ENCODE measurements at regions not wholly inside any gene's neighbourhood (a gene's known extent, or its start where the extent isn't known, plus 50 kb on each side); places are given as distances from the start of the nearest gene placed in this dataset.

DNA sequence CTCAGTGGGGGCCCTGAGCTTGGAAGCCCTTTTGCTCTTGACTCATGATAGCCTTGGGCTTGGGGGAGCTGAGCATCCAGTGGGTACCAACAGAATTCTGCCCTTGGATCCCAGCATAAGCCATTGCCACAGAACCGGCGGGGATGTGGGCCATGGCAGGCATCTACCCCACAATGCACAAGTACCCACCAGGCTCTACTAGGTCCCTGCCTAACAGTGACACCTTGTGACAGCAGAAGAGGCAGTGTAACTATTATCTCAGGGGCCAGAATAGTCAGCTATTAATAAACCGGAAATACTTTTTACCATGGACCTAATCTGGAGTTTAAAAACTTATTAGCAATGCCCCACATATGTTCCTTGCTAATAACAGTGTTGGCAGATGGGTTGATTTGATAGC, 397.2 kb downstream of the TMEM182 start:
- Histone ChIP-seq H3K27me3 (replicated peaks in 1 of 4; ENCODE audit: control insufficient read depth in 3 of 4, extremely low read depth in 1 of 4, insufficient read depth in 3 of 4, low read length in 3 of 4) (no peaks in the 10 kb centered on the region), H2AK5ac (ENCODE audit: low read depth, low read length) (no peak overlapping the region), H3K4me1 (replicated peaks in 1 of 4; ENCODE audit: control insufficient read depth in 3 of 4, insufficient read depth in 4 of 4, low read length in 3 of 4) (no peaks in the 10 kb centered on the region), H3K14ac (ENCODE audit: insufficient read length) (no peak overlapping the region), H3K4me3 (ENCODE audit: extremely low read depth in 1 of 4, insufficient read depth in 2 of 4, low read depth in 3 of 4, low read length in 4 of 4) (no peak overlapping the region), H3K9me3 (ENCODE audit: insufficient read depth in 2 of 2, low read depth in 1 of 2, low read length in 1 of 2) (no peaks in the 10 kb centered on the region), H4K91ac (replicated peaks; ENCODE audit: insufficient read length, low read length) (no peak overlapping the region), H3K56ac (replicated peaks; ENCODE audit: insufficient read length, low read depth, low read length) (no peak overlapping the region), H3K79me1 (ENCODE audit: low read depth, low read length) (no peaks in the 10 kb centered on the region), H2BK12ac (ENCODE audit: low read depth, low read length) (no peak overlapping the region), H3K9ac (replicated peaks in 1 of 4; ENCODE audit: extremely low read depth in 1 of 4, low read depth in 3 of 4, low read length in 3 of 4) (no peak overlapping the region), H3K18ac (ENCODE audit: extremely low read depth, low read length) (no peak overlapping the region), H2AFZ (ENCODE audit: low read length) (no peak overlapping the region), H2BK20ac (ENCODE audit: low read length) (no peak overlapping the region), H3K4me2 (ENCODE audit: insufficient read depth in 1 of 2, low read depth in 2 of 2, low read length in 2 of 2) (no peak overlapping the region), H2BK15ac (ENCODE audit: low read length) (no peak overlapping the region), H2BK120ac (replicated peaks; ENCODE audit: low read depth, low read length) (no peak overlapping the region), H3K79me2 (ENCODE audit: control insufficient read depth in 1 of 2, insufficient read depth in 2 of 2, low read length in 2 of 2) (no peaks in the 10 kb centered on the region), H2BK5ac (ENCODE audit: low read depth, low read length) (no peak overlapping the region), H3K23ac (ENCODE audit: insufficient read length) (no peak overlapping the region), H3K27ac (ENCODE audit: low read depth, low read length) (no peak overlapping the region), H4K8ac (ENCODE audit: extremely low read depth, insufficient read depth, low read length) (no peak overlapping the region), H3K4ac (replicated peaks; ENCODE audit: insufficient read length, low read depth, low read length) (no peak overlapping the region), H3K36me3 (ENCODE audit: control insufficient read depth in 2 of 4, insufficient read depth in 4 of 4, low read length in 3 of 4) (no peaks in the 10 kb centered on the region), H4K5ac (ENCODE audit: insufficient read length, low read depth, low read length) (no peak overlapping the region), H3K23me2 (ENCODE audit: low read depth, low read length) (no peaks in the 10 kb centered on the region), H4K20me1 (replicated peaks in 1 of 2; ENCODE audit: control insufficient read depth in 1 of 2, insufficient read depth in 2 of 2, low read length in 2 of 2) (no peaks in the 10 kb centered on the region)
- DNase-seq (ENCODE audit: low read depth in 1 of 2, low spot score in 2 of 2), result no peak
- ChIA-PET POLR2A (ENCODE audit: partially characterized antibody) (no interaction called here), CTCF (ENCODE audit: partially characterized antibody) (interaction anchor here (0.6 to 4.4 kb wide), 14 partner anchors 9 to 755 kb away, joined by 3 to 27 read pairs (median 4); no protein-coding TSS in a partner anchor)
- 83% methylated on average over 3 of the region's 3 CpGs; no CpG with 5 or more reads in 1 of the 2 experiments for WGBS, 2 experiments (ENCODE audit: extremely low coverage in 1 of 2, insufficient coverage in 1 of 2, insufficient read length in 1 of 2, insufficient replicate concordance in 2 of 2, low coverage in 1 of 2, low lambda C conversion rate in 2 of 2, missing lambda C conversion rate in 1 of 2)
- TF ChIP-seq GTF2F1 (IDR thresholded peaks at IDR 0.05; ENCODE audit: borderline replicate concordance, low read depth, low read length) (no peak), RAD21 (IDR thresholded peaks at IDR 0.05 in 1 of 2, conservative IDR thresholded peaks at IDR 0.05 in 1 of 2; ENCODE audit: low read depth in 2 of 2, low read length in 2 of 2) (peak; percentile 48 to 66), ZNF274 (IDR thresholded peaks at IDR 0.05; ENCODE audit: borderline replicate concordance, extremely low read depth, low read length) (no peak), CHD2 (IDR thresholded peaks at IDR 0.05; ENCODE audit: low read length) (no peak)
- TF ChIP-seq, protein P1, sequence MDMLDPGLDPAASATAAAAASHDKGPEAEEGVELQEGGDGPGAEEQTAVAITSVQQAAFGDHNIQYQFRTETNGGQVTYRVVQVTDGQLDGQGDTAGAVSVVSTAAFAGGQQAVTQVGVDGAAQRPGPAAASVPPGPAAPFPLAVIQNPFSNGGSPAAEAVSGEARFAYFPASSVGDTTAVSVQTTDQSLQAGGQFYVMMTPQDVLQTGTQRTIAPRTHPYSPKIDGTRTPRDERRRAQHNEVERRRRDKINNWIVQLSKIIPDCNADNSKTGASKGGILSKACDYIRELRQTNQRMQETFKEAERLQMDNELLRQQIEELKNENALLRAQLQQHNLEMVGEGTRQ (IDR thresholded peaks at IDR 0.05; ENCODE audit: low read length), result no peak
- TF ChIP-seq, protein P2, sequence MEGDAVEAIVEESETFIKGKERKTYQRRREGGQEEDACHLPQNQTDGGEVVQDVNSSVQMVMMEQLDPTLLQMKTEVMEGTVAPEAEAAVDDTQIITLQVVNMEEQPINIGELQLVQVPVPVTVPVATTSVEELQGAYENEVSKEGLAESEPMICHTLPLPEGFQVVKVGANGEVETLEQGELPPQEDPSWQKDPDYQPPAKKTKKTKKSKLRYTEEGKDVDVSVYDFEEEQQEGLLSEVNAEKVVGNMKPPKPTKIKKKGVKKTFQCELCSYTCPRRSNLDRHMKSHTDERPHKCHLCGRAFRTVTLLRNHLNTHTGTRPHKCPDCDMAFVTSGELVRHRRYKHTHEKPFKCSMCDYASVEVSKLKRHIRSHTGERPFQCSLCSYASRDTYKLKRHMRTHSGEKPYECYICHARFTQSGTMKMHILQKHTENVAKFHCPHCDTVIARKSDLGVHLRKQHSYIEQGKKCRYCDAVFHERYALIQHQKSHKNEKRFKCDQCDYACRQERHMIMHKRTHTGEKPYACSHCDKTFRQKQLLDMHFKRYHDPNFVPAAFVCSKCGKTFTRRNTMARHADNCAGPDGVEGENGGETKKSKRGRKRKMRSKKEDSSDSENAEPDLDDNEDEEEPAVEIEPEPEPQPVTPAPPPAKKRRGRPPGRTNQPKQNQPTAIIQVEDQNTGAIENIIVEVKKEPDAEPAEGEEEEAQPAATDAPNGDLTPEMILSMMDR (IDR thresholded peaks at IDR 0.05; ENCODE audit: control extremely low read depth in 1 of 3, insufficient read depth in 1 of 3, low read depth in 1 of 3, low read length in 3 of 3), result peak in 2 of 3 experiments; percentile 20 to 43; a peak in 3 of 4 replicates
- FAIRE-seq, result no peak
